GM19351 (cell line): ENCODE measurements at regions not wholly inside any gene's neighbourhood (a gene's known extent, or its start where the extent isn't known, plus 50 kb on each side); places are given as distances from the start of the nearest gene placed in this dataset.

ENCODE experiments used
- ATAC-seq: cut with Tn5 transposase; IDR thresholded peaks from one replicate; pipeline ENCODE4 v1.9.1; 2021; ENCODE audit warnings: mild to moderate bottlenecking, moderate library complexity; ENCODE audit not compliant: unreplicated experiment

- ATAC-seq: no peak
These were observed 668.5 kb downstream of the PCDH18 start for GRCh38 chr4:136863756-136864155.

- ATAC-seq: no peak
These were observed 669.6 kb downstream of the PCDH18 start for GRCh38 chr4:136862653-136863052.

- no peak for ATAC-seq
These were observed 671.2 kb downstream of the PCDH18 start for GRCh38 chr4:136861091-136861490.

- no peak for ATAC-seq
These were observed 673.4 kb downstream of the PCDH18 start for GRCh38 chr4:136858903-136859302.

- no peak for ATAC-seq
These were observed 676.4 kb downstream of the PCDH18 start for GRCh38 chr4:136855886-136856285.

GRCh38 chr4:136850446-136850845 lies 681.8 kb downstream of the PCDH18 start:
- ATAC-seq: no peak

GRCh38 chr4:136847881-136848621 lies 684.2 kb downstream of the PCDH18 start:
- ATAC-seq: no peak

GRCh38 chr4:136841526-136841925 lies 690.8 kb downstream of the PCDH18 start:
- ATAC-seq: no peak

GRCh38 chr4:136838607-136839006 lies 693.7 kb downstream of the PCDH18 start:
- no peak for ATAC-seq

- ATAC-seq: no peak
These were observed 700.7 kb downstream of the PCDH18 start for GRCh38 chr4:136831553-136831952.

GRCh38 chr4:136829280-136829679 lies 703.0 kb downstream of the PCDH18 start:
- ATAC-seq: no peak

- no peak for ATAC-seq
These were observed 709.3 kb downstream of the PCDH18 start for GRCh38 chr4:136823020-136823419.

GRCh38 chr4:136818811-136819330 lies 713.4 kb downstream of the PCDH18 start:
- ATAC-seq: no peak

GRCh38 chr4:136812100-136812880 lies 720.0 kb downstream of the PCDH18 start:
- ATAC-seq: no peak

GRCh38 chr4:136811496-136812077 lies 720.7 kb downstream of the PCDH18 start:
- ATAC-seq: no peak

GRCh38 chr4:136810626-136811025 lies 721.7 kb downstream of the PCDH18 start:
- no peak for ATAC-seq

- ATAC-seq: no peak
These were observed 725.5 kb downstream of the PCDH18 start for GRCh38 chr4:136806844-136807243.

GRCh38 chr4:136805617-136806016 lies 726.7 kb downstream of the PCDH18 start:
- ATAC-seq: no peak

GRCh38 chr4:136803433-136803832 lies 728.9 kb downstream of the PCDH18 start:
- ATAC-seq: no peak

- ATAC-seq: no peak
These were observed 732.0 kb downstream of the PCDH18 start for GRCh38 chr4:136800248-136800647.

- ATAC-seq: no peak
These were observed 735.3 kb downstream of the PCDH18 start for GRCh38 chr4:136796953-136797352.

- no peak for ATAC-seq
These were observed 738.4 kb downstream of the PCDH18 start for GRCh38 chr4:136793848-136794247.
